OCI-LY3 (cell line): ENCODE measurements at regions not wholly inside any gene's neighbourhood (a gene's known extent, or its start where the extent isn't known, plus 50 kb on each side); places are given as distances from the start of the nearest gene placed in this dataset.

Experiments
- H2AFZ ChIP-seq: fragments of 200-600, 300-600 bp; shearing (Covaris generic); 2 replicates; pipeline ENCODE4 v1.6.0; 2014; ENCODE audit warnings: antibody characterized with exemption, low read depth, low read length
- H3K27ac ChIP-seq: fragments of 200-600, 300-600 bp; sonication (generic); 2 replicates; pipeline ENCODE4 v1.5.1; 2014; ENCODE audit warnings: mild to moderate bottlenecking, low read length, moderate library complexity, mixed read lengths
- H3K27me3 ChIP-seq: fragments of 200-600, 300-600 bp; sonication (generic); 2 replicates; pipeline ENCODE4 v1.6.1; 2014; ENCODE audit warnings: low read depth, low read length, mixed read lengths
- H3K36me3 ChIP-seq: fragments of 200-600, 300-600 bp; sonication (generic); replicated peaks from 2 replicates; pipeline ENCODE3; 2014; ENCODE audit warnings: low read depth, low read length, mixed read lengths
- H3K4me1 ChIP-seq: fragments of 300-600, 200-600 bp; sonication (generic); 2 replicates; pipeline ENCODE4 v1.6.1; 2014; ENCODE audit warnings: low read length, mixed read lengths
- H3K4me2 ChIP-seq: fragments of 200-600, 300-600 bp; sonication (generic); 2 replicates; pipeline ENCODE4 v1.6.1; 2014; ENCODE audit warnings: low read length, mixed read lengths
- H3K4me3 ChIP-seq: fragments of 300-600, 200-600 bp; sonication (generic); 2 replicates; pipeline ENCODE4 v1.5.1; 2014; ENCODE audit warnings: antibody characterized with exemption, mild to moderate bottlenecking, low read length, moderate library complexity
- H3K79me2 ChIP-seq: fragments of 300-600, 200-600 bp; shearing (Covaris generic); 2 replicates; pipeline ENCODE4 v1.6.1; 2014; ENCODE audit warnings: mild to moderate bottlenecking, low read length, mixed read lengths
- H3K9ac ChIP-seq: fragments of 300-600, 200-600 bp; shearing (Covaris generic); 2 replicates; pipeline ENCODE4 v1.6.0; 2014; ENCODE audit warnings: mild to moderate bottlenecking, low read length, moderate library complexity
- H3K9me3 ChIP-seq: fragments of 200-600, 300-600 bp; shearing (Covaris generic); 2 replicates; pipeline ENCODE4 v1.6.1; 2014; ENCODE audit warnings: low read length, mixed read lengths; ENCODE audit not compliant: insufficient read depth
- H4K20me1 ChIP-seq: fragments of 200-600, 300-600 bp; sonication (generic); 2 replicates; pipeline ENCODE4 v1.6.1; 2016; ENCODE audit warnings: low read length, mixed read lengths; ENCODE audit not compliant: insufficient read depth
- EZH2phosphoT487 ChIP-seq: fragments of 200-600 bp; shearing (Covaris generic); IDR thresholded peaks from 2 replicates; pipeline ENCODE4 v1.6.1; 2018; ENCODE audit warnings: antibody characterized with exemption, mixed run types, low read depth
- TF ChIP-seq, protein P1 (sequence below): fragments of 200-600, 300-600 bp; sonication (generic); IDR thresholded peaks from 2 replicates; pipeline ENCODE4 v1.5.1; 2014; ENCODE audit warnings: antibody characterized with exemption, low read length, low read depth

DNA sequence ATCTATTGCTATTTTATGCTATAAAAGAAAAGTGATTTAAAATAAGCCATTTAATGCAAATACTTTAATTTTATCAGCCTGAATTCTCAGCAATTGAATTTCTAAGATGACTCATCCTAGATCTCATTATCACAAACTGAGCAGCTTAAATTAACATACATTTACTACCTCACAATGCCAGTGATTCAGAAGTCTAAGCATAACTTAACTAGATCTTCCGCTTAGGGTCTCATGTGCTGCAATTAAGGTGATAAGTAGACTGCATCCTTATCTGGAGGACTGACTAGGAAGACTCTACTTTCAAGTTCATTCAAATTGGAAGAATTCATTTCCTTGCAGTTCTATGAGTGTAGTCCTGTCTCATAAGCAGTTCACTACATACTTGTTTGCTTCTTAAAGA is 286.6 kb downstream of the COL11A1 start:
- no peak overlapping the region for H3K4me2 ChIP-seq
- no peaks in the 10 kb centered on the region for H3K27me3 ChIP-seq
- no peaks in the 10 kb centered on the region for H3K36me3 ChIP-seq
- no peak overlapping the region for H3K27ac ChIP-seq
- no peak overlapping the region for H3K9ac ChIP-seq
- no peaks in the 10 kb centered on the region for H3K9me3 ChIP-seq
- no peak overlapping the region for H3K4me3 ChIP-seq
- no peaks in the 10 kb centered on the region for H4K20me1 ChIP-seq
- H3K4me1 ChIP-seq = no peaks in the 10 kb centered on the region
- no peak for TF ChIP-seq EZH2phosphoT487
- TF ChIP-seq, protein P1, sequence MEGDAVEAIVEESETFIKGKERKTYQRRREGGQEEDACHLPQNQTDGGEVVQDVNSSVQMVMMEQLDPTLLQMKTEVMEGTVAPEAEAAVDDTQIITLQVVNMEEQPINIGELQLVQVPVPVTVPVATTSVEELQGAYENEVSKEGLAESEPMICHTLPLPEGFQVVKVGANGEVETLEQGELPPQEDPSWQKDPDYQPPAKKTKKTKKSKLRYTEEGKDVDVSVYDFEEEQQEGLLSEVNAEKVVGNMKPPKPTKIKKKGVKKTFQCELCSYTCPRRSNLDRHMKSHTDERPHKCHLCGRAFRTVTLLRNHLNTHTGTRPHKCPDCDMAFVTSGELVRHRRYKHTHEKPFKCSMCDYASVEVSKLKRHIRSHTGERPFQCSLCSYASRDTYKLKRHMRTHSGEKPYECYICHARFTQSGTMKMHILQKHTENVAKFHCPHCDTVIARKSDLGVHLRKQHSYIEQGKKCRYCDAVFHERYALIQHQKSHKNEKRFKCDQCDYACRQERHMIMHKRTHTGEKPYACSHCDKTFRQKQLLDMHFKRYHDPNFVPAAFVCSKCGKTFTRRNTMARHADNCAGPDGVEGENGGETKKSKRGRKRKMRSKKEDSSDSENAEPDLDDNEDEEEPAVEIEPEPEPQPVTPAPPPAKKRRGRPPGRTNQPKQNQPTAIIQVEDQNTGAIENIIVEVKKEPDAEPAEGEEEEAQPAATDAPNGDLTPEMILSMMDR = no peak
- H2AFZ ChIP-seq = no peak overlapping the region
- H3K79me2 ChIP-seq = no peaks in the 10 kb centered on the region

GRCh38 chr1:102800406-102800805 is 307.9 kb downstream of the COL11A1 start:
- no peak for TF ChIP-seq EZH2phosphoT487
- TF ChIP-seq, protein P1 = no peak
- Histone ChIP-seq H3K9ac (no peak overlapping the region), H3K79me2 (no peaks in the 10 kb centered on the region), H3K27ac (no peak overlapping the region), H2AFZ (no peak overlapping the region), H4K20me1 (no peaks in the 10 kb centered on the region), H3K9me3 (no peaks in the 10 kb centered on the region), H3K36me3 (no peaks in the 10 kb centered on the region), H3K4me3 (no peak overlapping the region), H3K27me3 (no peaks in the 10 kb centered on the region), H3K4me2 (no peak overlapping the region), H3K4me1 (no peaks in the 10 kb centered on the region)

GRCh38 chr1:102799496-102799895 is 308.8 kb downstream of the COL11A1 start:
- Histone ChIP-seq H3K4me2 (no peak overlapping the region), H4K20me1 (no peaks in the 10 kb centered on the region), H2AFZ (no peak overlapping the region), H3K79me2 (no peaks in the 10 kb centered on the region), H3K9ac (no peak overlapping the region), H3K27me3 (no peaks in the 10 kb centered on the region), H3K4me1 (no peaks in the 10 kb centered on the region), H3K27ac (no peak overlapping the region), H3K9me3 (no peaks in the 10 kb centered on the region), H3K4me3 (no peak overlapping the region), H3K36me3 (no peaks in the 10 kb centered on the region)
- TF ChIP-seq EZH2phosphoT487 = no peak
- TF ChIP-seq, protein P1 = no peak

GRCh38 chr1:102798718-102799117 is 309.6 kb downstream of the COL11A1 start:
- Histone ChIP-seq H3K4me1 (no peaks in the 10 kb centered on the region), H2AFZ (no peak overlapping the region)
- TF ChIP-seq, protein P1 = no peak
- TF ChIP-seq EZH2phosphoT487 = no peak

More at GRCh38 chr1:102798718-102799117, 309.6 kb downstream of the COL11A1 start:
- H3K27me3 ChIP-seq = no peaks in the 10 kb centered on the region
- H3K4me2 ChIP-seq = no peak overlapping the region
- no peak overlapping the region for H3K9ac ChIP-seq
- no peaks in the 10 kb centered on the region for H3K79me2 ChIP-seq
- no peaks in the 10 kb centered on the region for H3K36me3 ChIP-seq
- no peaks in the 10 kb centered on the region for H4K20me1 ChIP-seq
- H3K4me3 ChIP-seq = no peak overlapping the region
- H3K9me3 ChIP-seq = no peaks in the 10 kb centered on the region
- H3K27ac ChIP-seq = no peak overlapping the region
